ENCODE measurements at regions not wholly inside any gene's neighbourhood (a gene's known extent, or its start where the extent isn't known, plus 50 kb on each side); places are given as distances from the start of the nearest gene placed in this dataset.
"Not testable (repeated sequence)": the region's sequence is repeated elsewhere in the genome, so short reads cannot be mapped to it uniquely, and the experiment has no call there.

DNA sequence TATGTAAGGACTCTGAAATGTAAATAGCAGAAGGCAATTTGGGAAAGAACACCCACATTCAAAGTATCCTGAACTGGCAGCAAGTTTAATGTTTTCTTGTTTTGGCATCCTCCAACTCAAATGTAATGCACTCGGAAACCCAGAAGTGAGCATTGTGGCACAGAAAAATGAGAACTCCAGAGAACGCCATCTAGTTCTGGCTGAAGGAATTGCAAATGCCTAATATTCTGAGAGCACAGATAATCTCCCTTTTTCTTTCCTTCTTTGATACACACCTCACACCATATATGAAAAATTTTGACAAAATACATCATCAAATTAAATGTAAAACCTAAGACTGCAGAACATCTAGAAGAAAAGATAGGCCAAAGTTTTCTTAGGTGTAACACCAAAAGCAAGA lies 52.1 kb downstream of the PWWP3B start:
- DNase-seq (ENCODE audit: low read depth) = no peak

DNA sequence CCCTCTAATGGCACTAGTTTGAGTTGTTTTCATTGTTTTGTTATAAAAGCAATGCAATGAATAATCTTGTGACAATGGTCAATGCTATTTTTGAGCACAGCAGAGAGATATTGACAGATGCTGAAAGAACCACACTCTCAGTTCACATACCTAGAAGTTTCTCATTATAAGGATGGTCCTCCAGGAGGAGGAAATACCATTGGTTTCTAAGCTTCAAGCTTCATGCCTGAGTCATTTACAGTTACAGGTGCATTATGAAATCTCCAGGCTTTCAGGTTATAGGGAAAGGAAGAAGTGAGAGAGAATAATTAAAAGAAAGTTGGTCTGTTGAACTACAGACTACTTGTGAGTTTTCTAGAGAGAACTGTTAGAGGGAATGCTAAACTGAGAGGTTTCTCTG lies 75.3 kb downstream of the PWWP3B start:
- DNase-seq (ENCODE audit: low read depth) = no peak

DNA sequence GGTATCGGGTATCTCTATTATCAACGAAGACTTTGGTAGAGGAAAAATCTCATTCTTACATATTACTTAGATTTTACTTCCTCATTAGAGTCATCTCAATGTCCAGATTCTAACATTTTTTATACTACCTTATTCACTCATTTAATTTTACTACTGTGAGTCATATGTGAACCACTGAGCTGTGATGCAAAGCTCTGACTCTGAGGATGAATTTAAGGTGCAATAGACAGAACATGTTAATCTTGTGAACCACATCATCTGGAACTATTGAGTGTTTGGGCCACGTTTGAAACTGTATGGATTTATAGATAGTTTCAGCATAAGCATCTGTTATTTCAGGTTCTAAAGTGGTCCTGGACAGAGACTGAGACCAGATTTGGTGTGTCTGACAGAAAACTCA lies 78.4 kb downstream of the PWWP3B start:
- no peak for DNase-seq (ENCODE audit: low read depth)

DNA sequence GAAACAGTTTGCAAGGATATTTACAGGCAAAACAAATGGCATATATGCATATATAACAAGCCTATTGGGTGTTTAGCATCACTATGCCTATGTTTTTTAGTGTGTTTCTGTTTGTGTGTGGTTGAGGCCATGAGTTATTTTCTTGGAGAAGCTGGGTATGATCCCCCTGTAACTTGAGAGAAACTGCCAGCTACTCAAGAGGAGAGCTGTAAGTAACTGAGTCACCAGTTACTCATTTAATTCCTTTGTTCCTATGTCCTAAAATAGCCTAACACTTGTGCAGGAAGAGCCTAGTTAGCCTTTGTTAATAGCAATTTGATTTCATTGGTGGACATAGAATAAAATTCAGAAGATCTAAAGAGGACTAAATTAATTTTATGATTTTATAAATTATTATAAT lies 79.1 kb downstream of the PWWP3B start:
- DNase-seq (ENCODE audit: low read depth) = no peak

DNA sequence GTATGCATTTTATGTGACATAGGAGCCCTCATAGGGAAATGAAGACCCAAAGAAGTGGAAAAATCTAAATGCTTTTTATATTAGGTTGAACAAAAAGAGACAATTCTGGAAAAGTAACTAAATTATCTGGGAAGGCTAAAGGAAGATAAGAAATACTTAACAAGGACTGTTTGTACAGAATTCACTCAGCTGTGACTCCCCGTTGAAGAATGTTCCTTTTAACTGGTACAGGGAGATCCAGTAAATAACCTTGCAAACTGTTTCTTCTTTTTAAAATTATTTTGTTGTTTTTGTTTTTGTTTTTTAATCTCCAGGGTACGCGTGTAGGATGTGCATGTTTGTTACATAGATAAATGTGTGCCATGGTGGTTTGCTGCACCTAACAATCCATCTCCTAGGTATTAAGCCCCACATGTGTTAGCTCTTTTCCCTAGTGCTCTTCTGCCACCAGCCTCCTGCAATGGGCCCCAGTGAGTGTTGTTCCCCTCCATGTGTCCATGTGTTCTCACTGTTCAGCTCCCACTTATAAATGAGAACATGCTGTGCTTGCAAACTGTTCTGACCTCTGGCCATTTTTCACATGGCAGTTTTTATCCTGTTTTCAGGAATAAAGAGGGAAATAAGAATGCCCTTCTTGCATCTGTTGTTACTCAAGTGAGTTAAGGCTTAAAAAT lies 81.7 kb downstream of the PWWP3B start:
- no peak for DNase-seq (ENCODE audit: low read depth)

DNA sequence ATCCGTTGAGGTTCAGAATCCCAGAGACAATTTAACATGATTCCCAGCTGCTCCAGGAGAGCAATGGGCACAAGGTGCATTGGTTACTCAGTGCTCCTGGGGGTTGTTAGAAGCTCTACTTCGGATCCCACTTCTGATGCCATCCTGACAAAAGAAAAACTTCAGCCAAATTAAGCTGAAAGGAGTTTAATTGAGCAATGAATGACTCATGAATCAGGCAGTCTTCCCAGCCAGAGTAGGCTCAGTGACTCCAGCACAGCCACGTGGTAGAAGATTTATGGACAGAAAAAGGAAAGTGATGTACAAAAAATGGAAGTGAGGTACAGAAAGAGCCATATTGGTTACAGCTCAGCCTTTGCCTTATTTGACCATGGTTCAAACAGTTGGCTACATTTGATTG lies 95.7 kb downstream of the PWWP3B start:
- no peak for DNase-seq (ENCODE audit: low read depth)

DNA sequence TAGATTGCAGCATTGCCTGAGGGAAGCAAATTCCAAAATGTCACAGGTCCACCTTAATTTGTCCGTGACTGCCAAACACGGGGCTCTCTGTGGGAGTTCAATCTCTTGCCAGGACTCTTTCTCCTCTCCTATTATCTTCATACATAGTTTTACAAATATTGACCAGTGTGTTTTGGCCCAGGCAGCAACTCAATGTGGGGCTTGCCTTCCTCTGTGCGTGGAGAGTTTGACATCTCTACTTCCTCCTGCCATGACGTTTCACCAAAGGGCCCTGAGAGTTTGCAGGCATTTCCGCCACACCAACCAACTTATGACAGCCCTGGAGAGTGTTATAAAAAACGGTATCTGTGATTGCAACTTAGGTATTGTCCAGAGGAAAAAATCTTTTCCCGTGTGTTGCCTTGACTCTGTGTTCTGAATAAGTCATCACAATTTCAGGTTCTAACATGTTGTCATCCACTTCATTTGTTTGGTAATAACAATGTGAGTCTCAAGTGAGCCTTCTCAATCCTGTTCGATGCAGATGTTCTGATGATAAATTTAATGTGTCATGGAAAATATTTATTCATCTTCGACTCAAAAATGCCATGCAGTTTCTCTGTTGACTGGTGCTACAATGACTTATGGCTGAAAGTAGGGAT lies 106.0 kb downstream of the PWWP3B start:
- DNase-seq (ENCODE audit: low read depth) = not testable (repeated sequence)

DNA sequence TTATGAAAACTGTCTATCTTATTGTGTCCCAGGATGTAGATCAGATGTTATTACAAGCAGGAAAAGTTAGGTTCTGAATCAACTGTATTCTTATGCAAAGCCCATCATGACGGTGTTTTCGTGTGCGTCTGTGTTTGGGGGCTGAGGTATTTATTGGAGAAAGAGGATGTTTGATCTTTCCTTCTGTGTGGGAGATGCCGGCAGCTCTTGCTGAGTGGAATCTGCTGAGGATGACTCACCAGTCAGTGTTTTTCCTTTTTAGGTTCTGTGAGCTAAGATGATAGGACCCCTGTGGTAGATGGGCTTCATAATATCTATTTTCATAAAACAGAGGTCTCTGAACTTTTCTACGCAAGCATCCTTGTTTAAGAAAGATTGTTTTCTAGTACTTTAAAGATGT lies 107.1 kb downstream of the PWWP3B start:
- not testable (repeated sequence) for DNase-seq (ENCODE audit: low read depth)

DNA sequence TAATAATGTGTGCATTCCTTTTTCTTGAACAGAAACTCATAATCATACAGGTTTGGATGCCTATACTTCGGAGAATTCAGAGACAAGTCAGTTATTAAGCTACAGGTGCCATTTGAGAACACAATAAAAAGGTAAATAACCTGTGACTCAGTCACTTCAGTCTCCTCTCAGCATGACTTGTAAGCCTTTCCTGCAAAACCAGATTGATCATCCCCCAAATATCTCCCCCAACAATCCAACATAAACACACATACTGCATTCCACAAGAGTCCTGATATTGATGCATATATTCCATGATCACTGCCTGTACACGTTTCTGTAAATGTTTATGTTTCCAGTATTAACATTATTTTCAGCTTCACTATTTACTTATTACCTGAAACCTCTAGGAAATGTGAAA lies 110.8 kb downstream of the PWWP3B start:
- no peak for DNase-seq (ENCODE audit: low read depth)

DNA sequence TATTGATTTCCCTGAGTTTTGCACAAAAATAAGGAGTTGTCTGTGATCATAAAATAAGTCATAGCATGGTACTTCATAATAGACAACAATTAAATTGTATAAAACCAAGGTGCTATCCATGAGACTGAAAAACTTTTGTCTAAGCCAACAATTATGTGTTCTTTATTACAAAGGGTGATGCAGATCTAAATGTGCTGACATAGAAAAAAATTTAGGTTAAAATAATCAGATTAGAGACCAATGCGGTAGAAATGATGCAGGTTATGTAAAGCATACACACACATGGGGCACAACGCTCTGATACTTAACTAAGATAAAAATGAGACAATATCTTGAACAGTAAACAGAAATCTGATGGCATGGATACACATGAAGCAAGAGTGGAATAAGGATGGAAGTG lies 113.3 kb downstream of the PWWP3B start:
- no peak for DNase-seq (ENCODE audit: low read depth)

DNA sequence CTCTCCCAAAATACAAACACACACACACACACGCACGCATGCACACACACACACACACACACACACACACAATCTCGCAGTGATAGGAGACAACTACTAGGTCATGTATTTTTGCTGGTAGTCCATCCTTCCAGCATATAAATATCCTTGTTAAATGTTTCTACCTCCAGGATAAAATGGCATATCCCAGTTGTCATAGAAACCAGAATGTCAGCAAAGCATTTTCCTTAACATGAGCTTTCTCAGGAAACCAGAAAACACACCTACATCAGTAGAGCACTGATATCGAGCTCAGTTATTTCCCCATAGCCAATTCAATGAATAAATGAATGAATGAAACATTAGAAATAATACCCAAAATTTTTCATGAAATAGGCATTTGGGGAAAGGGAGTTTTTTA lies 115.7 kb downstream of the PWWP3B start:
- no peak for DNase-seq (ENCODE audit: low read depth)

DNA sequence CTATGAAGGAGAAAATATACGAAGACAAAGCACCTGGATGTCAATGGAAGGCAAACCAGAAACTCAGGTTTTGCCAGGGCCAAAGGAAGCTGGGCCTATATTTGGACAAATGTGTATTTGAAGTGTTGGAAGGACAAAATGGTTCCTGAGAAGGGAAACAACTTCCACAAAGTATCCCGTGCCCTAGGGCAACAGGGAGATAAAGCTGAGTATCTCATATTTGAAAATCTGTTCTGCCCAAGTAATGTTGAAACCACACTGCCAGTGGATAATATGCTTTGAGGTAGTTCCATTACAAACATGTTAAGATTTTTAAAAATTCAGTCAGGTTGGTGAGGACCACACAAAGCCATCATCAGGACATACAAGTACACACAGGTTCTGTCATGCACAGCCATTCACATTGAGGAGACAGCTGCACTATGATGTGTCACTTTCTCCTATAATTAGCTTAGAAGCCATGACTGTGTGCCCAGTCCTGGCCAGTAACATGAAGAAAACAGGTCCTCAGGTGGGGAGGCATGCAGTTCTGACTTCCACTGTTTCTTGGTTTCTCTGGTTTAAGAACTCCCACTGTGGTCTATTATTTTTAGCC lies 116.4 kb downstream of the PWWP3B start:
- no peak for DNase-seq (ENCODE audit: low read depth)

DNA sequence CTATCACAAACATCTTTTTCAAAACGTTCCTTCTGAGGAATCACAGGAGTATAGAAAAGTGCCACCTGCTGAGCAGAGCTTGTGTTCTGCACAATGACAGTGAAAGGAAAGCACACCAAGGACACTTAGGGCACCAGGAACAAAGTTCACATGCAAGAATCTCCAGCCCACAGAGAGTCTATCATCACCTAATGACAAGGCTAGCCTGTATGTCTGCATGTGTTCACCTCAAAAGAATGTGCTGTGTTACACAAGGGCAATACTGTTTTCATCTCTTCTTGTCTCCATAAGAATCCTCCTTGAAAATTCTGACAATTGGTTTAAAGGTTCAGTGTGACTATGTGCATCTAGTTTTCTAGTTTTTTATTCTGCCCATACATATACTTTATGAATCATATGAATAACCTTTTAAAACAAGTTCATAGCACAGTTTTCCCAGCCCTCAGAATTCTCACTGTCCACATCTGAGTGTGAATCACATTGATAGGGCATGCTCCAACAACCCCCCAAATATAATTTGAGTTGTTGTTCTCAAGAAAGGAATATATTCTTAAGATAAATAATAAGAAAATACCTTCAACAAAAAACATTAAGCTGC lies 118.0 kb downstream of the PWWP3B start:
- no peak for DNase-seq (ENCODE audit: low read depth)

DNA sequence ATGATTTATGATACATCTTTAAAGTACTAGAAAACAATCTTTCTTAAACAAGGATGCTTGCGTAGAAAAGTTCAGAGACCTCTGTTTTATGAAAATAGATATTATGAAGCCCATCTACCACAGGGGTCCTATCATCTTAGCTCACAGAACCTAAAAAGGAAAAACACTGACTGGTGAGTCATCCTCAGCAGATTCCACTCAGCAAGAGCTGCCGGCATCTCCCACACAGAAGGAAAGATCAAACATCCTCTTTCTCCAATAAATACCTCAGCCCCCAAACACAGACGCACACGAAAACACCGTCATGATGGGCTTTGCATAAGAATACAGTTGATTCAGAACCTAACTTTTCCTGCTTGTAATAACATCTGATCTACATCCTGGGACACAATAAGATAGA lies 122.7 kb downstream of the PWWP3B start:
- not testable (repeated sequence) for DNase-seq (ENCODE audit: low read depth)

DNA sequence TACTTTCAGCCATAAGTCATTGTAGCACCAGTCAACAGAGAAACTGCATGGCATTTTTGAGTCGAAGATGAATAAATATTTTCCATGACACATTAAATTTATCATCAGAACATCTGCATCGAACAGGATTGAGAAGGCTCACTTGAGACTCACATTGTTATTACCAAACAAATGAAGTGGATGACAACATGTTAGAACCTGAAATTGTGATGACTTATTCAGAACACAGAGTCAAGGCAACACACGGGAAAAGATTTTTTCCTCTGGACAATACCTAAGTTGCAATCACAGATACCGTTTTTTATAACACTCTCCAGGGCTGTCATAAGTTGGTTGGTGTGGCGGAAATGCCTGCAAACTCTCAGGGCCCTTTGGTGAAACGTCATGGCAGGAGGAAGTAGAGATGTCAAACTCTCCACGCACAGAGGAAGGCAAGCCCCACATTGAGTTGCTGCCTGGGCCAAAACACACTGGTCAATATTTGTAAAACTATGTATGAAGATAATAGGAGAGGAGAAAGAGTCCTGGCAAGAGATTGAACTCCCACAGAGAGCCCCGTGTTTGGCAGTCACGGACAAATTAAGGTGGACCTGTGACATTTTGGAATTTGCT lies 123.8 kb downstream of the PWWP3B start:
- not testable (repeated sequence) for DNase-seq (ENCODE audit: low read depth)

DNA sequence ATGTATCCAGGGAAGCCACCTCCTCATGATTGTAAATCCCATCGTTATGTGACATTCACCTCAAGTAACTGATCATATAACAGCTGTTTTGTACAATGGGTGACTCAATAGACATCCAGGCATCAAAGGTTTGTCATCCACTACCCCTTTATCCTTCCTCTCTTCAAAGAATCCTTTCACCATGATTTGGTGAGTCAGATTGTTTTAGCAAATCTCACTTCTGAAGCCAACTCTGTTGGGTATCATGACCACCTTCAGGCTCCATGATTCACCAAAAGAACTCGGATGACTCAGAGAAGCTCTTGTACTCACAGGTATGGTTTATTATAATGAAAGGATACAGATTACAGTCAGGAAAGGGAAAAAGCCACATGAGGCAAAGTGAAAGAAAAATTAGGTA lies 132.1 kb downstream of the PWWP3B start:
- no peak for DNase-seq (ENCODE audit: low read depth)

DNA sequence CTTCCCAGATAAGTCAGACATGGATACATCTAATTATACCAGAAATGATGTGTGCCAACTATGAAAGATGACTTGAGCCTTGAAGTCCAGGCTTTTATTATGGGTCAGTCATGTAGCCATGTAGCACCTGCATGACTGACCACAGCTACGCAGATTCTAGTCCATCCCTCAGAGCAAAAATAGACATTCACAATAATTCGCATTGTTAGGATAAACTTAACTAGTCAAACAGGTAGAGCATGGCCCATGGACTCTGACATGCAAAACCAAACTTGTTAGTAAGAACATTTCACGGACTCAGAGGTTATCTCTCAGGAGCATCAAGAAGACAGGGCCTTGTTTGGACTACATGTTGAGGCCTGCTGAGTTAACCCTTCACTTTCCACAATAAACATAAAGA lies 132.6 kb downstream of the PWWP3B start:
- DNase-seq (ENCODE audit: low read depth) = no peak

DNA sequence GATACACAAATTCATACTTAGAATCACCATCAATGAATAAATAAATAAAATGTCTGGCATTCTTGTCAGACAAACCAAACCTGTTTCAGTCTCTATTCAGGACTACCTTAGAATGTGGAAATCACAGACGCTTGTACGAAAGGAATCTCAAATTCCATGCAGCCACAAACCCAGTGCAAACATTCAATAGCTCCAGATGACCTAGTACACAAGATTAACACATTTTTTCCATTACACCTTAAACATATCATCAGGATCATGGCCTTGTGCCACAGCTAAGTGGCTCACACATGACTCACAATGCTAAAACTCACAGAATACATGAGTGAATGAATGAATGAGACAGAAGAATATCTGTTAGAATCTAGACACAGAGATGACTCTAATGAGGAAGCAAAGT lies 134.2 kb downstream of the PWWP3B start:
- no peak for DNase-seq (ENCODE audit: low read depth)

DNA sequence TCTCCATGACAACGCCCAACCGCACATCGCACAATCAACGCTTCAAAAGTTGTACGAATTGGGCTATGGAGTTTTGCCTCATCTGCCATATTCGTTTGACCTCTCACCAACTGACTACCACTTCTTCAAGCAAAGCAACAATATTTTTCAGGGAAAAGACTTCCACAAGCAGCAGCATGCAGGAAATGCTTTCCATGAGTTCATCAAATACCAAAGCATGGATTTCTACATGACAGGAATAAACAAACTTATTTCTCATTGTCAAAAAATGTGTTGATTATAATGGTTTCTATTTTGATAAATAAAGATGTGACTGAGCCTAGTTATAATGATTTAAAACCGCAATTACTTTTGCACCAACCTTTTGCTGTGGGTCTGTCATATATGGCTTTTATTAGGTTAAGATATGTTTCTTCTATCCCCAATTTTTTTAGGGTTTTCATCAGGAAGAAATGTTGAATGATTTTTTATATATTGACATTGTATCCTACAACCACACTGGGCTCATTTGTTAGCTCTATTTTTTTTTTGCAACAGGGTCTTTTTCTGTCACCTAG lies 138.4 kb downstream of the PWWP3B start:
- no peak for DNase-seq (ENCODE audit: low read depth)

DNA sequence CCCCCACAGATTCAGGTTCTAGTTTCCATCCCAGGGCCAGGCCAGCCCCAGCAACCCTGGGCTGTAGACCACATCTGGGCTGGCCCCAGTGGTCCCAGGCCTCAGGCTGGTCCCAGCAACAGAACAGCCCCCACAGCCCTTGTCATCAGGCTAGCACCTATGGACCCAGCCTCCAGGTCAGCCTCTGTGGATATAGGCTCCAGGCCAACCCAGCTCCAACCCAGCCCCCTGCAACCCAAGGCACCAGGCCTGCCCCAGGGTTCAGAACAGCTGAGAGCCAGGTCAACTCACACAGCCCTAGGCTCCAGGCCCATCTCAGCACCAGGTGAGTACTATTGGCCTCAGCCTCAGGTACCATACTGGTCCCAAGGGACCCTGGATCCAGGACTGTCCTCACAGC lies 155.3 kb downstream of the PWWP3B start:
- no peak for DNase-seq (ENCODE audit: low read depth)

DNA sequence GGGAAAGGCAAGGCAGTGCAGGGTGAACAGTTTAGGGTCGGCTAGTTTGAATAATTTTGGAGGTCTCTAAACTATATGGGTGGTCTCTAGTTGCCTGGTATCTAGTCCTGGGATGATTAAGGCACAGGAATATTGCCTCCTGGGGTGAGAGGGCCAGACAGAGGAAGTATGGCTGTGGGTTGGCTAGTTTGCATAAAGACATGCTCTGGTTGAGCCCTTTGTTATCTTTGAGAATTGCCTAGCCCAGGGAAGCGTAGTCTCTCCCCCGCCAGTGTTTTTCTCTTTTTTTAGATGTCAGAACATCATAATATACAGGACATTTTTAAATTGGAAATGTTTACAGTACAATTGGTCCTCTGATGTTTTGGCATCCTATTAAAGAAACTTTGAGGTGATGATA lies 163.5 kb downstream of the PWWP3B start:
- DNase-seq (ENCODE audit: low read depth) = no peak

DNA sequence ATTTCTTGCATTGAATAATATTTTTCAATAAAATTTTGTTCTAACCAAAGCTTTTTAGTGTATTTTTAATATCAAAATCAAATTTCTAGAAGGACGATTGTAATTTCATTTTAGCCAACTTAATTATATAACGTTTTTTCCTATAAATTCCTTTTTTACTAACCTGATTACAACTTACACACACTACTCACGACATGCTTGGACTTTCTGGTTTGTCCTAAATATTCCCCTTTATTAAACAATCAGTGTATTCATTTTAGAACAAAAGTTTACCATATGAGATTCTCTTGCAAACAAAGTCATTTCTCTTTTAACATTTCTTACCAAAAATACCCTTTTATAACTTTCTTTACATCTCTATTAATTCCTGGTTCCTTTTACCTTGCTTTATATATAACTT lies 173.7 kb downstream of the PWWP3B start:
- no peak for DNase-seq (ENCODE audit: low read depth)

Measured in forelimb muscle (tissue), 1 donor.